Astrocyte (in vitro differentiated cells and primary cell): ENCODE measurements at regions not wholly inside any gene's neighbourhood (a gene's known extent, or its start where the extent isn't known, plus 50 kb on each side); places are given as distances from the start of the nearest gene placed in this dataset.

Source experiments
- EZH2 ChIP-seq: IDR thresholded peaks from 2 replicates; pipeline ENCODE4 v1.6.1; 2012; ENCODE audit warnings: mild to moderate bottlenecking, low read length, inconsistent platforms; ENCODE audit not compliant: insufficient read depth
- TF ChIP-seq, protein P1 (sequence below): IDR thresholded peaks from 2 replicates; pipeline ENCODE4 v1.5.1; 2011; ENCODE audit warnings: low read depth, mild to moderate bottlenecking, inconsistent platforms, low read length, moderate library complexity; ENCODE audit not compliant: insufficient read depth

GRCh38 chr7:79506481-79506880 lies 53.0 kb upstream of the MAGI2 start:
- TF ChIP-seq, protein P1, sequence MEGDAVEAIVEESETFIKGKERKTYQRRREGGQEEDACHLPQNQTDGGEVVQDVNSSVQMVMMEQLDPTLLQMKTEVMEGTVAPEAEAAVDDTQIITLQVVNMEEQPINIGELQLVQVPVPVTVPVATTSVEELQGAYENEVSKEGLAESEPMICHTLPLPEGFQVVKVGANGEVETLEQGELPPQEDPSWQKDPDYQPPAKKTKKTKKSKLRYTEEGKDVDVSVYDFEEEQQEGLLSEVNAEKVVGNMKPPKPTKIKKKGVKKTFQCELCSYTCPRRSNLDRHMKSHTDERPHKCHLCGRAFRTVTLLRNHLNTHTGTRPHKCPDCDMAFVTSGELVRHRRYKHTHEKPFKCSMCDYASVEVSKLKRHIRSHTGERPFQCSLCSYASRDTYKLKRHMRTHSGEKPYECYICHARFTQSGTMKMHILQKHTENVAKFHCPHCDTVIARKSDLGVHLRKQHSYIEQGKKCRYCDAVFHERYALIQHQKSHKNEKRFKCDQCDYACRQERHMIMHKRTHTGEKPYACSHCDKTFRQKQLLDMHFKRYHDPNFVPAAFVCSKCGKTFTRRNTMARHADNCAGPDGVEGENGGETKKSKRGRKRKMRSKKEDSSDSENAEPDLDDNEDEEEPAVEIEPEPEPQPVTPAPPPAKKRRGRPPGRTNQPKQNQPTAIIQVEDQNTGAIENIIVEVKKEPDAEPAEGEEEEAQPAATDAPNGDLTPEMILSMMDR = no peak
- no peak for TF ChIP-seq EZH2
